ENCODE measurements at regions not wholly inside any gene's neighbourhood (a gene's known extent, or its start where the extent isn't known, plus 50 kb on each side); places are given as distances from the start of the nearest gene placed in this dataset.

GRCh38 chr2:173766537-173767289, 198.5 kb downstream of the SP3 start:
- DNase-seq (ENCODE audit: low read depth in 2 of 2) = no peak

- DNase-seq (ENCODE audit: low read depth in 2 of 2) = no peak
These were observed 194.1 kb downstream of the SP3 start for GRCh38 chr2:173770947-173771678.

GRCh38 chr2:173772205-173772604, 193.0 kb downstream of the SP3 start:
- no peak for DNase-seq (ENCODE audit: low read depth in 2 of 2)

- no peak for DNase-seq (ENCODE audit: low read depth in 2 of 2)
These were observed 192.1 kb downstream of the SP3 start for GRCh38 chr2:173773076-173773475.

GRCh38 chr2:173775440-173775839, 189.7 kb downstream of the SP3 start:
- no peak for DNase-seq (ENCODE audit: low read depth in 2 of 2)

- no peak for DNase-seq (ENCODE audit: low read depth in 2 of 2)
These were observed 182.5 kb downstream of the SP3 start for GRCh38 chr2:173782681-173783080.

GRCh38 chr2:173783382-173783781, 181.8 kb downstream of the SP3 start:
- no peak for DNase-seq (ENCODE audit: low read depth in 2 of 2)

- DNase-seq (ENCODE audit: low read depth in 2 of 2) = no peak
These were observed 179.4 kb downstream of the SP3 start for GRCh38 chr2:173785813-173786212.

GRCh38 chr2:173791502-173791901, 173.7 kb downstream of the SP3 start:
- no peak for DNase-seq (ENCODE audit: low read depth in 2 of 2)

GRCh38 chr2:173792166-173792565, 173.0 kb downstream of the SP3 start:
- no peak for DNase-seq (ENCODE audit: low read depth in 2 of 2)

- no peak for DNase-seq (ENCODE audit: low read depth in 2 of 2)
These were observed 172.4 kb downstream of the SP3 start for GRCh38 chr2:173792741-173793140.

- no peak for DNase-seq (ENCODE audit: low read depth in 2 of 2)
These were observed 171.2 kb downstream of the SP3 start for GRCh38 chr2:173793709-173794565.

GRCh38 chr2:173797586-173798263, 167.4 kb downstream of the SP3 start:
- DNase-seq (ENCODE audit: low read depth in 2 of 2) = no peak

GRCh38 chr2:173802518-173802917, 162.7 kb downstream of the SP3 start:
- DNase-seq (ENCODE audit: low read depth in 2 of 2) = no peak

GRCh38 chr2:173803449-173803848, 161.7 kb downstream of the SP3 start:
- DNase-seq (ENCODE audit: low read depth in 2 of 2) = no peak

- DNase-seq (ENCODE audit: low read depth in 2 of 2) = no peak
These were observed 158.4 kb downstream of the SP3 start for GRCh38 chr2:173806761-173807160.

- no peak for DNase-seq (ENCODE audit: low read depth in 2 of 2)
These were observed 156.5 kb downstream of the SP3 start for GRCh38 chr2:173808718-173809117.

GRCh38 chr2:173812321-173812720, 152.9 kb downstream of the SP3 start:
- DNase-seq (ENCODE audit: low read depth in 2 of 2) = no peak

- DNase-seq (ENCODE audit: low read depth in 2 of 2) = no peak
These were observed 150.9 kb downstream of the SP3 start for GRCh38 chr2:173814306-173814705.

GRCh38 chr2:173815772-173816171, 149.4 kb downstream of the SP3 start:
- DNase-seq (ENCODE audit: low read depth in 2 of 2) = no peak

GRCh38 chr2:173817582-173817981, 147.6 kb downstream of the SP3 start:
- DNase-seq (ENCODE audit: low read depth in 2 of 2) = no peak

- DNase-seq (ENCODE audit: low read depth in 2 of 2) = no peak
These were observed 146.9 kb downstream of the SP3 start for GRCh38 chr2:173818285-173818684.

All from stimulated activated CD4-positive, alpha-beta T cell treated with anti-CD3 and anti-CD28 coated beads, Interleukin-15, amount 100 ng/mL, for 48 hours (primary cell).